Duodenal mucosa (tissue), 2 donors: ENCODE measurements at regions not wholly inside any gene's neighbourhood (a gene's known extent, or its start where the extent isn't known, plus 50 kb on each side); places are given as distances from the start of the nearest gene placed in this dataset.

ENCODE experiments used
- H3K27ac ChIP-seq: one replicate; pipeline ENCODE4 v1.7.0; 2013; ENCODE audit warnings: low read depth, low read length
- H3K27me3 ChIP-seq, 2 donors: one replicate each; pipeline ENCODE4 v1.7.0; 2013; ENCODE audit warnings: low read length in 2 of 2, control low read depth in 1 of 2; ENCODE audit not compliant: insufficient read depth in 2 of 2, control insufficient read depth in 1 of 2
- H3K36me3 ChIP-seq, 2 donors: one replicate each; pipeline ENCODE4 v1.7.0; 2013; ENCODE audit warnings: low read length in 2 of 2, control low read depth in 1 of 2; ENCODE audit not compliant: insufficient read depth in 2 of 2, control insufficient read depth in 1 of 2
- H3K4me1 ChIP-seq, 2 donors: one replicate each; pipeline ENCODE4 v1.7.0; 2013; ENCODE audit warnings: low read length in 2 of 2, control low read depth in 1 of 2; ENCODE audit not compliant: insufficient read depth in 2 of 2, control insufficient read depth in 1 of 2
- H3K4me3 ChIP-seq, 2 donors: one replicate each; pipeline ENCODE4 v1.7.0; 2013; ENCODE audit warnings: low read length in 2 of 2, low read depth in 1 of 2
- H3K9ac ChIP-seq, 2 donors: one replicate each; pipeline ENCODE4 v1.7.0; 2013; ENCODE audit warnings: low read length in 2 of 2, low read depth in 1 of 2
- H3K9me3 ChIP-seq, 2 donors: one replicate each; pipeline ENCODE4 v1.7.0; 2013; ENCODE audit warnings: low read length in 2 of 2, control low read depth in 1 of 2; ENCODE audit not compliant: control insufficient read depth in 1 of 2

GRCh38 chr11:112539741-112540140, 279.1 kb upstream of the PLET1 start:
- Histone ChIP-seq H3K27ac (no peak overlapping the region), H3K9me3 (no peaks in the 10 kb centered on the region), H3K36me3 (no peaks in the 10 kb centered on the region), H3K27me3 (no peaks in the 10 kb centered on the region), H3K9ac (no peak overlapping the region), H3K4me3 (no peak overlapping the region), H3K4me1 (peaks cover 0 to 5% of the 10 kb centered on the region in 2 donors)

GRCh38 chr11:112540261-112540660, 279.6 kb upstream of the PLET1 start:
- no peak overlapping the region for H3K9ac ChIP-seq
- H3K27me3 ChIP-seq = no peaks in the 10 kb centered on the region
- no peak overlapping the region for H3K27ac ChIP-seq
- no peaks in the 10 kb centered on the region for H3K9me3 ChIP-seq
- no peaks in the 10 kb centered on the region for H3K36me3 ChIP-seq
- H3K4me3 ChIP-seq = no peak overlapping the region
- peaks cover 0 to 5% of the 10 kb centered on the region in 2 donors for H3K4me1 ChIP-seq

DNA sequence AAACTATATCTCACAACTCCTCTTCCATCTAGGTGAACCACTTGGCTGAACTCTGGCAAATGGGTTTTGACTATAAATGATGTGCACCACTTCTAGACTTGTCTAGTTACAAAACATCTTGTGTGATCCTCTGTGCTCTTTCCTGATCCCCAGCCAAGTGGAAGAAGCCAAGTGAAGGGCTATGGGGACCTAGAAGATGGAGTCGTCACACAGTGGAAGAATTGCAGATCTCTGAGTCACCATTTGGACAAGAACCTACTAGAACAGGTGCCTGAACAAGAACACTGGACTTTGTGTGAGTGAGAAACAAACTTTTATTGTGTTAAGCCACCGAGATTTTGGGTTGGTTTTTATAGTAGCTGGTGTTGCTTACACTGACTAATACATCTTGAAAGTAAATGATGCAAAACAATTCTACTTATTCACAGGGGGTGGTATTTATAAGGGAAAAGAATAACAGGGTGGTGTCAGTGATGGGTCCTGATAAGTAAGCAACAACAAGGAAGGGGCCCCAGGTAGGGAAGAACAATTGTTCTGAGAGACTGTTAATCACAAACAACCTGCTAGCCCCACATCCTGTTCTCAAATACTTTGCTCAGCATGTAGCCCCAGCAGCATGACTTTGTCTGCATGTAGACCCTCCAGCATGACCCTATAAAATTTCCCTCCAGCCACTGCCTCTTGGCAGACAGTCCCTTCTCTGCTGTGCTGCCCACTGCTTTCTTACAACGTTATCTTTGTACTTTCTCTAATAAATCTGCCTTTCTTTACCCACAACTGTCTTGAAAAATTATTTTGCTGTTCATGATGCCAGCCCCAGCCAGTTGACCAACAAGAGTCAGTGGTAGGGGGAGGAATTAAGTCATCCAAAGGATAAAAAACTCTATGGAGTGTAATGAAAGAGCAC, 280.7 kb upstream of the PLET1 start:
- Histone ChIP-seq H3K36me3 (no peaks in the 10 kb centered on the region), H3K4me1 (peaks cover 0 to 5% of the 10 kb centered on the region in 2 donors), H3K4me3 (no peak overlapping the region), H3K9ac (no peak overlapping the region), H3K27me3 (no peaks in the 10 kb centered on the region), H3K27ac (no peak overlapping the region), H3K9me3 (no peaks in the 10 kb centered on the region)

- Histone ChIP-seq H3K36me3 (no peaks in the 10 kb centered on the region), H3K27me3 (no peaks in the 10 kb centered on the region), H3K4me1 (peaks cover 0 to 5% of the 10 kb centered on the region in 2 donors), H3K9me3 (no peaks in the 10 kb centered on the region), H3K27ac (no peak overlapping the region), H3K9ac (no peak overlapping the region), H3K4me3 (no peak overlapping the region)
Observed at GRCh38 chr11:112542479-112542878, 281.8 kb upstream of the PLET1 start.

DNA sequence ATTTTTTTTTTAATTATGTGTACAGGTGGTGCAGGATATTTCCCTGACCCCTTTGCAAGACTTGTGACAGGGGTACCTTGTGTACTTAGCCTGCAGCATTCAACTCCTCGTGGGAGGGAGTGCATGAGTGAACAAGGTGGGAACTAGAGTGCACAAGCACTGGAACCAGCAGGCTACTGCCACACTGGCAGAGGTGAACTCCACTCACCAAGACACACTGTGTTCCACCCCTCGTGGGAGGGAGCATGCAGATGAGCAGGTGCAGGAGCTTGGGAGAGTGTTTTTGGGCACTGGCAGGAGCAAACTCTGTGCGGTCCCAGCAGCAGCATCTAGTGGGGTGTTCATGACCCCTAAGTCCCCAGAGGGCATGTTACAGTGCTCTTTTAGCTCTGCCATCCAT, 282.7 kb upstream of the PLET1 start:
- H3K27ac ChIP-seq = no peak overlapping the region
- no peak overlapping the region for H3K4me3 ChIP-seq
- H3K36me3 ChIP-seq = no peaks in the 10 kb centered on the region
- H3K4me1 ChIP-seq = peaks cover 0 to 3% of the 10 kb centered on the region in 2 donors
- no peak overlapping the region for H3K9ac ChIP-seq
- no peaks in the 10 kb centered on the region for H3K27me3 ChIP-seq
- no peaks in the 10 kb centered on the region for H3K9me3 ChIP-seq

DNA sequence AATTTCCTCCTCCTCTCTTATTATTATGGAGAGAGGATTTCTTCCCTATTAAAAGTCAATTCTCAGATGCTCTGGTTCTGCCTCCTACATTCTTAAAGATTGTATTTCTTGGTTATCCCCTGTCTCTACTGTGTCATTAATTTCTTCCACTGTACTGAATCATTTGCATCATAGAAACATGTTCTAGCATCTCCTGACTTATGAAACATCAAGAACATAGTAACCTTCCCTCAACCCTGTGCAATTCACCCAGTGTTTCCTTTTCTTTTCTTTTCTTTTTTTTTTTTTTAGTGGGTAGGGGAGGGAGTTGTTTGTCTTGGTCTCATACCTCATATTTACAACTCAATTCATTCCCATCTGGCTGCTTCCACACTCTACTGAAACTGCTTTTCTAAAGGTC, 288.0 kb upstream of the PLET1 start:
- no peak overlapping the region for H3K4me3 ChIP-seq
- H3K9me3 ChIP-seq = no peaks in the 10 kb centered on the region
- H3K36me3 ChIP-seq = no peaks in the 10 kb centered on the region

GRCh38 chr11:112553205-112553731, 292.6 kb upstream of the PLET1 start:
- Histone ChIP-seq H3K4me1 (no peaks in the 10 kb centered on the region), H3K27ac (no peak overlapping the region), H3K9me3 (no peaks in the 10 kb centered on the region)

More for the DNA sequence above, 288.0 kb upstream of the PLET1 start:
- Histone ChIP-seq H3K4me1 (no peaks in the 10 kb centered on the region), H3K9ac (no peak overlapping the region), H3K27ac (no peak overlapping the region), H3K27me3 (peaks cover 0 to 7% of the 10 kb centered on the region in 2 donors)

DNA sequence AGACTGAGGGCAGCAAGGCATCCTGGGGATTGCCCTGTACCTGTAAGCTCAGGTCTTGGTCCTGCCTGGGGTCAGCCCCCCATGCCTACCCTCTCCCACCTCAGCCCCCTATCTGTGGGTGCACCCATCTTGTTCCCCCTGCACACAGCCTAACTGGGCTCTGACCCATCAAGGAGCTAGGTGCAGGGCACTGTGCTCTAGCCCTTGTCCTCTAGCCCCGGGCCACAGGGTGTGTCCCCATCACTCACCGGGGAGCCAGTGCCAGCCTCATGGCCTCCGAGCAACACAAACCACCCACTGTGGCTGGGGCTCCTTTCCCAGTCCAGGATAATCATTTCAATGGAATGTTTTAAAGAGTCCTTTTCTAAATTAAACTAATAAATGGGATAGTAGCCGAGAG, 293.9 kb upstream of the PLET1 start:
- Histone ChIP-seq H3K4me3 (no peak overlapping the region), H3K4me1 (no peaks in the 10 kb centered on the region), H3K9ac (no peak overlapping the region), H3K27me3 (peaks cover 0 to 5% of the 10 kb centered on the region in 2 donors), H3K27ac (no peak overlapping the region), H3K36me3 (no peaks in the 10 kb centered on the region), H3K9me3 (no peaks in the 10 kb centered on the region)

More at GRCh38 chr11:112553205-112553731, 292.6 kb upstream of the PLET1 start:
- Histone ChIP-seq H3K27me3 (peaks cover 0 to 7% of the 10 kb centered on the region in 2 donors), H3K9ac (no peak overlapping the region), H3K36me3 (no peaks in the 10 kb centered on the region), H3K4me3 (no peak overlapping the region)

DNA sequence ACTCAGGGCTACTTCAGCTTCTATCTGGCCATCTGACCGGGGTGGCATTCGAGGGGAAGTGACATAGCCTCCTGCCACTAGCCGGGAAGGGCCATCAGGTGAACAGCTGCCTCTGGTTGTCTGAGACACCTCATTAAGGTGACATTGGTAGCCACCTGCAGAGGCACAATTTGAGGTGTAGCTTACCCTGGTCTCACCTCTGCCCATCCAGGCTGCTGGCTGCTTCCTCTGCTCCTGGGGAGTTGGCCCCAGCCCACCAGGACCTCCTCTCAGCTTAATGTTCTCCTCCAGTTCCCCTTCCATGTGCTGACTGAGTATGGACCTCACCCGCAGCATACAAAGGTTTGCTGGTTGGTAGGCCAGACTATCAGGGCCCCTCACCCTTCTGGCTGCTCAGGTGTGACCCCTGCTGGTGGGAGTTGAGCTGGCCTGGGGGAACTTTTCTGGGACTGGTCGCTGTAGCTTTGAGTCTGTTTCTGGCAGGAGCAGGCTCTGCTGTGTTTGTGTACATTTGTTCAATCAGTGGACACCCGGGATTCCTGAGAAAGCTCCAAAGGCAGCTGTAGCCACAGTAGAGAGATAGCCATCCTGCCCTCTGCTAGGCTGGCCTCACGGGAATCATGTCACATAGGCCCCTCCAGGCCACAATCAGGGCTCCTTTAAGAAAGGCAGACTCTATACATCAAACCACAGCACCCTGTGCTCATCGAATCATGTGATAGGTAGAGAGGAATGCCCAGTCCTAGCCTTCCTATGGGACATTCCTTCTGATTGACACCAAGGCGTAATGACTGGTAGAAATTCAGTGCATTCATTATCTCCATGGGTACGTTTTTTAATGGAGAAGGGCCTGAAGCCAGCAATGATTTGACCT, 295.1 kb upstream of the PLET1 start:
- H3K27me3 ChIP-seq = peaks cover 0 to 5% of the 10 kb centered on the region in 2 donors
- H3K4me3 ChIP-seq = no peak overlapping the region
- H3K9me3 ChIP-seq = no peaks in the 10 kb centered on the region
- H3K36me3 ChIP-seq = no peaks in the 10 kb centered on the region
- H3K27ac ChIP-seq = no peak overlapping the region
- no peak overlapping the region for H3K9ac ChIP-seq
- H3K4me1 ChIP-seq = no peaks in the 10 kb centered on the region

DNA sequence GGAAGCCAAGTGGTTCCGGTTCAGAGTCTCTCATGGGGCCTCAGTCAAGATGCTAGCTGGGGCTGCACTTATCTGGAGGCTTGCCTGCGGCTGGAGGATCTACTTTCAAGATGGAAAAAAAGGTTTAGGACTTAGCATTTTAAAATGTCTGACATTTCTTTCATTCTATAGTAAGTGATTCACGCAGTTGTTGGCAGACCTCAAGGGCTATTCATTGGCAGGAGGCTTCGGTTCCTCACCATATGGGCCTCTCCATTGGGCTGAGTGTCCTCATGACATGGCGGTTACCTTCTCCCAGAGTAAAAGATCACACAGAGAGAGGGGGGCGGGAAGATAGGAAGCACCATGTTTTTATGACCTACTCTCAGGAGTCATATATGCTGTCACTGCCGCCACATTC, 298.0 kb upstream of the PLET1 start:
- H3K27ac ChIP-seq = no peak overlapping the region
- no peaks in the 10 kb centered on the region for H3K36me3 ChIP-seq
- no peaks in the 10 kb centered on the region for H3K27me3 ChIP-seq
- no peaks in the 10 kb centered on the region for H3K9me3 ChIP-seq
- H3K9ac ChIP-seq = no peak overlapping the region
- no peaks in the 10 kb centered on the region for H3K4me1 ChIP-seq
- no peak overlapping the region for H3K4me3 ChIP-seq
